ENCODE measurements at regions not wholly inside any gene's neighbourhood (a gene's known extent, or its start where the extent isn't known, plus 50 kb on each side); places are given as distances from the start of the nearest gene placed in this dataset.

DNA sequence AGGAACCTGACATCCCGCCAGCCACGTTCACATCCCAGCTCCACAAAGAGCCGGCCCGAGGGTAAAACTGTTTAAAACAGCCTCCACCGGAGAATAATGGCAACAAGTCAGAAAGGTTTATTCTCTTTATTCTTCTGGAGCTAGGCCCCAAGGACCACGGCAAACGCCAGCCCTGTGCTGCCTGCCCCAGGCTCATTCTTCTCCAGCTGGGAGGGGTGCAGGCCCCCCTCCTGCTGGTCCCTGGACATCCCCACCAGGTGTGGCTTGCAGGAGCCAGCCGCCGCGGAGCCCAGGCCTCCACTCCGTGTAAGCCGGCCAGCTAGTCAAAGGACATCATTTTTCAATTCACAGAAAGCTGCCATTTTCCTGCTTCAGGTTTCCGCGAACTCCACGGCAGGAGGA, 65.8 kb upstream of the SALL3 start:
- no peak for DNase-seq (ENCODE audit: low spot score)
- TF ChIP-seq, protein P1, sequence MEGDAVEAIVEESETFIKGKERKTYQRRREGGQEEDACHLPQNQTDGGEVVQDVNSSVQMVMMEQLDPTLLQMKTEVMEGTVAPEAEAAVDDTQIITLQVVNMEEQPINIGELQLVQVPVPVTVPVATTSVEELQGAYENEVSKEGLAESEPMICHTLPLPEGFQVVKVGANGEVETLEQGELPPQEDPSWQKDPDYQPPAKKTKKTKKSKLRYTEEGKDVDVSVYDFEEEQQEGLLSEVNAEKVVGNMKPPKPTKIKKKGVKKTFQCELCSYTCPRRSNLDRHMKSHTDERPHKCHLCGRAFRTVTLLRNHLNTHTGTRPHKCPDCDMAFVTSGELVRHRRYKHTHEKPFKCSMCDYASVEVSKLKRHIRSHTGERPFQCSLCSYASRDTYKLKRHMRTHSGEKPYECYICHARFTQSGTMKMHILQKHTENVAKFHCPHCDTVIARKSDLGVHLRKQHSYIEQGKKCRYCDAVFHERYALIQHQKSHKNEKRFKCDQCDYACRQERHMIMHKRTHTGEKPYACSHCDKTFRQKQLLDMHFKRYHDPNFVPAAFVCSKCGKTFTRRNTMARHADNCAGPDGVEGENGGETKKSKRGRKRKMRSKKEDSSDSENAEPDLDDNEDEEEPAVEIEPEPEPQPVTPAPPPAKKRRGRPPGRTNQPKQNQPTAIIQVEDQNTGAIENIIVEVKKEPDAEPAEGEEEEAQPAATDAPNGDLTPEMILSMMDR (IDR thresholded peaks at IDR 0.05; ENCODE audit: extremely low read depth, insufficient read depth, missing control alignments): no peak
- in situ Hi-C loops (cut with MboI; ENCODE audit: low pct_unique_long_range_greater_than_20kb, low sequenced_read_pairs, unreplicated experiment): no loop called here

DNA sequence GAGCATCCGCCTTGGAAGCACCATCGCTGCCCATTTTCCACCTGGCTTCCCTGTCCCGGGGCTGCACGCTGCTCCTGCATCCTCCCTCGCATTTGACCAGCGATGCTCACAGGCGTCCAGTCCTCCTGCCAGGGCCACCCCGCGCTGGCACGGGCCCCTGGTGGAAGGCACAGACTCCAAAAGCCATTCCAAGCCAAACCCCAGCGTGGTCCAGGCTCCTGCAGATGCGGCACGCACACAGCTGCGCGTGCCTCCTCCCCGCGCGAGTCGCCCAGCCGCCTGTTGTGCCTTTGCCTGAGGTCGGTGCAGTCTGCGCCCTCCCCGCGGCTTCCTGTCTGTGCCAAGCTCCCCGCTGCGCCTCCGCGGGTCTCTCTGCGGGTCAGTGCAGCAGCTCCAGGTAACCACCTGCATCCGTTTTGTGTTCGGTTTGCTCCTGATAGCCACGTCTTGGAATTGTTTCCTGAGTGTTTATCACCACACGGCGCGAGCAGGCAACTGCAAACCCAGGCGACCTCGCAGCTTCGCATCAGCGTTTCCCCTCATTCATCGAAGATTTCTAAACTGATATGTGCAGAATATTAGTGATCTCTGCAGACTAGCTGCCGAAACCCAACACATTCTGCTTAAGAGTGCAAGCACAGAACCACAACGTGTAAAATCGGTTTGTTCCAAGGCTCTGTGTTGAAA, 65.2 kb upstream of the SALL3 start:
- in situ Hi-C loops (cut with MboI; ENCODE audit: low pct_unique_long_range_greater_than_20kb, low sequenced_read_pairs, unreplicated experiment): no loop called here
- TF ChIP-seq, protein P1 (IDR thresholded peaks at IDR 0.05; ENCODE audit: extremely low read depth, insufficient read depth, missing control alignments): no peak
- DNase-seq (ENCODE audit: low spot score): no peak

- in situ Hi-C loops (cut with MboI; ENCODE audit: low pct_unique_long_range_greater_than_20kb, low sequenced_read_pairs, unreplicated experiment): no loop called here
- no peak for DNase-seq (ENCODE audit: low spot score)
- TF ChIP-seq, protein P1 (IDR thresholded peaks at IDR 0.05; ENCODE audit: extremely low read depth, insufficient read depth, missing control alignments): no peak
Observed at GRCh38 chr18:78915446-78916008, 64.1 kb upstream of the SALL3 start.

GRCh38 chr18:78918707-78919106, 60.9 kb upstream of the SALL3 start:
- DNase-seq (ENCODE audit: low spot score): no peak
- in situ Hi-C loops (cut with MboI; ENCODE audit: low pct_unique_long_range_greater_than_20kb, low sequenced_read_pairs, unreplicated experiment): no loop called here
- TF ChIP-seq, protein P1 (IDR thresholded peaks at IDR 0.05; ENCODE audit: extremely low read depth, insufficient read depth, missing control alignments): no peak

DNA sequence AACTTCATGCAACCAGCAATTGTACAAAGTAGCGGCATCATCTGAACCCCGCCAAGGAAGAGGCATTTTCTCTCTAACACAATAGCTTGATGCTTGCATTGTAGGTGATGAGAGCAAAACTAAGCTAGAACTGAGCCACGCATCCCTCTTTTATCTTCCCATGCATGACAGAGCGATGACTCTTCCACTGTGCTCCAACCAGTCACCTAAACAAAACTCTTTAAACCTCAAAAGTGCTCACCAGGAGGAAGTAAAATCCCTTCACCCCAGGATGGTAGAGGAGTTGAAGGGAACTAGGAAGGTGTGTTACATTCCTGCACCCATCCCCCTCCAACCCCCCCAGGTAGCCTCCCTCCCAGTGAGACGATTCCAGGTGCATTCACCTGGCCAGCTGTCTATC, 59.7 kb upstream of the SALL3 start:
- no peak for DNase-seq (ENCODE audit: low spot score)
- TF ChIP-seq, protein P1 (IDR thresholded peaks at IDR 0.05; ENCODE audit: extremely low read depth, insufficient read depth, missing control alignments): no peak
- in situ Hi-C loops (cut with MboI; ENCODE audit: low pct_unique_long_range_greater_than_20kb, low sequenced_read_pairs, unreplicated experiment): no loop called here

DNA sequence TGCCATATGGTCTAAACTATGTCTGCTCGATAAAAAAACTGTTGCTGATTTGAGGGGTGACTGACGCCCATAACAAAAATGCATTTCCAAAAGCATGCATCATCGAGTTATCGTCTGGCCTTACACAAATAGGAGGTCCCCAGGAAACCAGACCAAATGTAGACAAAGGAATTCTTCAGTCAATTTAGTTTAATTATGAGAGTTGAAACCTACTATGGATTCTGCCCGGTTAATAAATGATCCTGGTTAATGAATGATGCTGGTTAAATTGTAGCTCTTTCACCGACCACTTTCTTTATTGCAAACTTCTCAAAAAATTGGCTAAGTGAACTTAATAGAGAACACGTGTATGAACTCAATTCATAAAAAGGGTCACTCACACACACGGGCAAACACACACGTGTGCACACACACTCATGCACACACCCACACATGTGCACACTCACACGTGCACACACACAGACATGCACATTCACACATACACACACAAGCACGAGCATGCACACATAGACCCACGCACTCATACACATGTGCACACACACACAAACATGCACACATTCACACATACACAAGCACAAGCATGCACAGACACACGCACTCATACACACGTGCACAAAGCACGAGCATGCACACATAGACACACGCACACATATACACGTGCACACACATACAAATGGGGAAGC, 59.0 kb upstream of the SALL3 start:
- in situ Hi-C loops (cut with MboI; ENCODE audit: low pct_unique_long_range_greater_than_20kb, low sequenced_read_pairs, unreplicated experiment): no loop called here
- DNase-seq (ENCODE audit: low spot score): no peak
- TF ChIP-seq, protein P1 (IDR thresholded peaks at IDR 0.05; ENCODE audit: extremely low read depth, insufficient read depth, missing control alignments): no peak
